ENCODE measurements at regions not wholly inside any gene's neighbourhood (a gene's known extent, or its start where the extent isn't known, plus 50 kb on each side); places are given as distances from the start of the nearest gene placed in this dataset.
"Not testable (repeated sequence)": the region's sequence is repeated elsewhere in the genome, so short reads cannot be mapped to it uniquely, and the experiment has no call there.

- in situ Hi-C loops (cut with MboI; ENCODE audit: low sequenced_read_pairs): no loop called here
- no peaks in the 10 kb centered on the region for H3K4me1 ChIP-seq
- H3K9me3 ChIP-seq: no peaks in the 10 kb centered on the region
- no peak for DNase-seq (ENCODE audit: low spot score in 2 of 2)
- no peak overlapping the region for H3K4me3 ChIP-seq
- H3K36me3 ChIP-seq (replicated peaks): no peaks in the 10 kb centered on the region
- H3K27me3 ChIP-seq (ENCODE audit: low read depth): no peaks in the 10 kb centered on the region
Measured at GRCh38 chr4:188409851-188410250, 270.6 kb downstream of the TRIML1 start.

GRCh38 chr4:188411805-188412204 lies 272.6 kb downstream of the TRIML1 start:
- DNase-seq (ENCODE audit: low spot score in 2 of 2): no peak
- no peaks in the 10 kb centered on the region for H3K27me3 ChIP-seq (ENCODE audit: low read depth)
- no peak overlapping the region for H3K4me3 ChIP-seq
- no peaks in the 10 kb centered on the region for H3K36me3 ChIP-seq (replicated peaks)
- H3K4me1 ChIP-seq: no peaks in the 10 kb centered on the region
- H3K9me3 ChIP-seq: no peaks in the 10 kb centered on the region
- in situ Hi-C loops (cut with MboI; ENCODE audit: low sequenced_read_pairs): no loop called here

GRCh38 chr4:188412499-188412898 lies 273.3 kb downstream of the TRIML1 start:
- H3K9me3 ChIP-seq: no peaks in the 10 kb centered on the region
- no peaks in the 10 kb centered on the region for H3K27me3 ChIP-seq (ENCODE audit: low read depth)
- in situ Hi-C loops (cut with MboI; ENCODE audit: low sequenced_read_pairs): no loop called here
- H3K36me3 ChIP-seq (replicated peaks): no peaks in the 10 kb centered on the region
- DNase-seq (ENCODE audit: low spot score in 2 of 2): no peak
- no peaks in the 10 kb centered on the region for H3K4me1 ChIP-seq
- H3K4me3 ChIP-seq: no peak overlapping the region

GRCh38 chr4:188414441-188414840 lies 275.2 kb downstream of the TRIML1 start:
- Histone ChIP-seq H3K4me1 (no peaks in the 10 kb centered on the region), H3K4me3 (no peak overlapping the region), H3K36me3 (replicated peaks) (no peaks in the 10 kb centered on the region), H3K9me3 (no peaks in the 10 kb centered on the region), H3K27me3 (ENCODE audit: low read depth) (no peaks in the 10 kb centered on the region)
- DNase-seq (ENCODE audit: low spot score in 2 of 2): no peak
- in situ Hi-C loops (cut with MboI; ENCODE audit: low sequenced_read_pairs): no loop called here

- DNase-seq (ENCODE audit: low spot score in 2 of 2): peak in 1 of 2 experiments; percentile 14
- peaks cover 3% of the 10 kb centered on the region; the same call in 1 of the 2 replicates for H3K4me1 ChIP-seq
- in situ Hi-C loops (cut with MboI; ENCODE audit: low sequenced_read_pairs): no loop called here
- no peaks in the 10 kb centered on the region for H3K9me3 ChIP-seq
- no peaks in the 10 kb centered on the region for H3K36me3 ChIP-seq (replicated peaks)
- H3K4me3 ChIP-seq: no peak overlapping the region
- no peaks in the 10 kb centered on the region for H3K27me3 ChIP-seq (ENCODE audit: low read depth)
Measured at GRCh38 chr4:188417181-188417580, 277.9 kb downstream of the TRIML1 start.

- peaks cover 3% of the 10 kb centered on the region; the same call in 1 of the 2 replicates for H3K4me1 ChIP-seq
- H3K4me3 ChIP-seq: no peak overlapping the region
- DNase-seq (ENCODE audit: low spot score in 2 of 2): no peak
- no peaks in the 10 kb centered on the region; the same call in 1 of the 2 replicates for H3K27me3 ChIP-seq (ENCODE audit: low read depth)
- in situ Hi-C loops (cut with MboI; ENCODE audit: low sequenced_read_pairs): no loop called here
- H3K9me3 ChIP-seq: no peaks in the 10 kb centered on the region
- H3K36me3 ChIP-seq (replicated peaks): no peaks in the 10 kb centered on the region
Measured at GRCh38 chr4:188423039-188423438, 283.8 kb downstream of the TRIML1 start.

- Histone ChIP-seq H3K9me3 (no peaks in the 10 kb centered on the region), H3K4me1 (no peaks in the 10 kb centered on the region), H3K4me3 (no peak overlapping the region), H3K27me3 (ENCODE audit: low read depth) (no peaks in the 10 kb centered on the region; the same call in 1 of the 2 replicates), H3K36me3 (replicated peaks) (no peaks in the 10 kb centered on the region)
- DNase-seq (ENCODE audit: low spot score in 2 of 2): peak in 1 of 2 experiments; percentile 14
- in situ Hi-C loops (cut with MboI; ENCODE audit: low sequenced_read_pairs): no loop called here
Measured at GRCh38 chr4:188428935-188429334, 289.7 kb downstream of the TRIML1 start.

GRCh38 chr4:188429965-188430364 lies 290.7 kb downstream of the TRIML1 start:
- in situ Hi-C loops (cut with MboI; ENCODE audit: low sequenced_read_pairs): no loop called here
- Histone ChIP-seq H3K36me3 (replicated peaks) (no peaks in the 10 kb centered on the region), H3K27me3 (ENCODE audit: low read depth) (no peaks in the 10 kb centered on the region; the same call in 1 of the 2 replicates), H3K4me3 (no peak overlapping the region), H3K4me1 (no peaks in the 10 kb centered on the region), H3K9me3 (no peaks in the 10 kb centered on the region)
- no peak for DNase-seq (ENCODE audit: low spot score in 2 of 2)

GRCh38 chr4:188430384-188430783 lies 291.1 kb downstream of the TRIML1 start:
- Histone ChIP-seq H3K4me3 (no peak overlapping the region), H3K9me3 (no peaks in the 10 kb centered on the region), H3K4me1 (no peaks in the 10 kb centered on the region), H3K27me3 (ENCODE audit: low read depth) (no peaks in the 10 kb centered on the region; the same call in 1 of the 2 replicates), H3K36me3 (replicated peaks) (no peaks in the 10 kb centered on the region)
- in situ Hi-C loops (cut with MboI; ENCODE audit: low sequenced_read_pairs): no loop called here
- no peak for DNase-seq (ENCODE audit: low spot score in 2 of 2)

- H3K9me3 ChIP-seq: no peaks in the 10 kb centered on the region
- H3K36me3 ChIP-seq (replicated peaks): no peaks in the 10 kb centered on the region
- in situ Hi-C loops (cut with MboI; ENCODE audit: low sequenced_read_pairs): no loop called here
- H3K27me3 ChIP-seq (ENCODE audit: low read depth): no peaks in the 10 kb centered on the region
- DNase-seq (ENCODE audit: low spot score in 2 of 2): no peak
- no peak overlapping the region for H3K4me3 ChIP-seq
- H3K4me1 ChIP-seq: no peaks in the 10 kb centered on the region
Measured at GRCh38 chr4:188432328-188432727, 293.1 kb downstream of the TRIML1 start.

GRCh38 chr4:188433741-188434315 lies 294.6 kb downstream of the TRIML1 start:
- H3K36me3 ChIP-seq (replicated peaks): no peaks in the 10 kb centered on the region
- in situ Hi-C loops (cut with MboI; ENCODE audit: low sequenced_read_pairs): no loop called here
- no peak for DNase-seq (ENCODE audit: low spot score in 2 of 2)
- H3K4me3 ChIP-seq: no peak overlapping the region
- no peaks in the 10 kb centered on the region for H3K9me3 ChIP-seq
- H3K4me1 ChIP-seq: no peaks in the 10 kb centered on the region
- H3K27me3 ChIP-seq (ENCODE audit: low read depth): no peaks in the 10 kb centered on the region

GRCh38 chr4:188434643-188435042 lies 295.4 kb downstream of the TRIML1 start:
- H3K36me3 ChIP-seq (replicated peaks): no peaks in the 10 kb centered on the region
- in situ Hi-C loops (cut with MboI; ENCODE audit: low sequenced_read_pairs): no loop called here

GRCh38 chr4:188435381-188435780 lies 296.1 kb downstream of the TRIML1 start:
- Histone ChIP-seq H3K36me3 (replicated peaks) (no peaks in the 10 kb centered on the region), H3K4me1 (no peaks in the 10 kb centered on the region), H3K9me3 (no peaks in the 10 kb centered on the region), H3K4me3 (no peak overlapping the region), H3K27me3 (ENCODE audit: low read depth) (no peaks in the 10 kb centered on the region)
- no peak for DNase-seq (ENCODE audit: low spot score in 2 of 2)
- in situ Hi-C loops (cut with MboI; ENCODE audit: low sequenced_read_pairs): no loop called here

More at GRCh38 chr4:188434643-188435042, 295.4 kb downstream of the TRIML1 start:
- DNase-seq (ENCODE audit: low spot score in 2 of 2): no peak
- Histone ChIP-seq H3K4me1 (no peaks in the 10 kb centered on the region), H3K27me3 (ENCODE audit: low read depth) (no peaks in the 10 kb centered on the region), H3K9me3 (no peaks in the 10 kb centered on the region), H3K4me3 (no peak overlapping the region)

GRCh38 chr4:188437535-188437934 lies 298.3 kb downstream of the TRIML1 start:
- no peak for DNase-seq (ENCODE audit: low spot score in 2 of 2)
- Histone ChIP-seq H3K4me3 (no peak overlapping the region), H3K4me1 (no peaks in the 10 kb centered on the region), H3K9me3 (no peaks in the 10 kb centered on the region), H3K27me3 (ENCODE audit: low read depth) (no peaks in the 10 kb centered on the region), H3K36me3 (replicated peaks) (no peaks in the 10 kb centered on the region)
- in situ Hi-C loops (cut with MboI; ENCODE audit: low sequenced_read_pairs): no loop called here

GRCh38 chr4:188438391-188438824 lies 299.2 kb downstream of the TRIML1 start:
- H3K27me3 ChIP-seq (ENCODE audit: low read depth); DNase-seq (ENCODE audit: low spot score in 2 of 2); H3K36me3 ChIP-seq (replicated peaks); H3K4me3 ChIP-seq; H3K4me1 ChIP-seq; H3K9me3 ChIP-seq; in situ Hi-C loops (cut with MboI; ENCODE audit: low sequenced_read_pairs): not testable (repeated sequence)
